Calu3 (cell line): ENCODE measurements at regions not wholly inside any gene's neighbourhood (a gene's known extent, or its start where the extent isn't known, plus 50 kb on each side); places are given as distances from the start of the nearest gene placed in this dataset.

Source experiments
- BruUV-seq: library from RNA; stranded (reverse); fragments of 400-500 nt; replicated peaks from 2 replicates; lab custom pipeline; 2021; lab: Mats Ljungman, UMichigan
- CTCF ChIA-PET: fragments of 300-600 bp; sonication (Branson Sonifier 250); formaldehyde crosslinking; loops from one replicate; lab custom pipeline; 2022; ENCODE audit warnings: antibody characterized with exemption; lab: Charles Lee
- DNase-seq: peaks from one replicate; pipeline ENCODE4 v3.0.0; 2022
- H3K27ac Mint-ChIP-seq: one replicate; pipeline ENCODE4 v1.8.0; 2022; ENCODE audit warnings: mixed read lengths; ENCODE audit not compliant: unreplicated experiment
- H3K27me3 Mint-ChIP-seq: one replicate; pipeline ENCODE4 v1.8.0; 2022; ENCODE audit warnings: mixed read lengths; ENCODE audit not compliant: unreplicated experiment
- H3K36me3 Mint-ChIP-seq: one replicate; pipeline ENCODE4 v1.8.0; 2022; ENCODE audit warnings: mild to moderate bottlenecking, moderate library complexity, mixed read lengths; ENCODE audit not compliant: insufficient read depth, unreplicated experiment
- H3K4me1 Mint-ChIP-seq: one replicate; pipeline ENCODE4 v1.8.0; 2022; ENCODE audit warnings: mild to moderate bottlenecking, low read depth, mixed read lengths; ENCODE audit not compliant: unreplicated experiment
- H3K4me3 Mint-ChIP-seq: one replicate; pipeline ENCODE4 v1.8.0; 2022; ENCODE audit warnings: mild to moderate bottlenecking, low read depth, moderate library complexity, mixed read lengths; ENCODE audit not compliant: unreplicated experiment
- H3K9me3 Mint-ChIP-seq: one replicate; pipeline ENCODE4 v1.8.0; 2022; ENCODE audit warnings: low read depth, mixed read lengths; ENCODE audit not compliant: unreplicated experiment
- CTCF ChIP-seq: fragments of 200-600 bp; IDR thresholded peaks from one replicate; pipeline ENCODE4 v1.8.0; 2022; ENCODE audit warnings: antibody characterized with exemption; ENCODE audit not compliant: unreplicated experiment
- intact Hi-C: fragments of 100-400 bp; cut with micrococcal nuclease; formaldehyde crosslinking; loops from one replicate; pipeline ENCODE4 v1.10.0; 2022; ENCODE audit not compliant: unreplicated experiment

DNA sequence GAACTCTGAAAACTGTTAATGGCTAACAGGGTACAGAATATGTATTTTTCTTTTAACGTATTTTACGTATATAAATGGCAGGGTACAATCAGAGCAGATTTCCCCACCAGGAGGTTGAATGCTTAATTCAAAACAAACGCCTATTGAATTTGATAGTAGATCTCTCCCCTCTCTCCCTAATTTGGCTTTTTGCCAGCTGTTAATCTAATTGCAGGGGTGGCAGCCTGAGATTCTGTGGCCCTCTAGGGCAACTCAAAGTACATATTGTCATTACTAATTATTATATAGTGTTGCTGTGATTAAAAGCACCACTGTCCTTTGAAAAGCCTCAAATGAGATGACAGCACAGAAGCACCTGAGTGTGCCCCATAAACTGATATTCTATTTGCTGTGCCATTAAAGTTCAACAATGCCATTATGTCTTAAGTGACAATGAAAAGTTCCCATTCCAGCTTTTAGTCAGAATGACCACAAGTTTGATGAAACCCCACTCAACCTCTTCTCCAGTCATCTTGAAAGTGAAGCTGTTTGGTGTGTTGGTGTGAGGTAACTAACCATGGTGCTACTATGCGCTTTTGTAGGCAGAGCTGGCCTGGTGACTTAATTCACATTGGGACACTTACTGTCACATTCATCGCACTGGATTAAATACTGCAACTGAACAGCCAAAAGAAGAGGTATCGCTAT lies 351.4 kb downstream of the KCNRG start:
- Mint-ChIP-seq H3K27ac (peak overlapping the region; percentile 68), H3K36me3 (no peaks in the 10 kb centered on the region), H3K9me3 (no peaks in the 10 kb centered on the region), H3K27me3 (no peaks in the 10 kb centered on the region), H3K4me1 (peaks cover 27% of the 10 kb centered on the region), H3K4me3 (peak overlapping the region; percentile 59)
- CTCF ChIA-PET, result no interaction called here
- no peak for DNase-seq
- intact Hi-C loops, result loop anchor here (5.0 to 10.0 kb wide), 3 partner anchors 122 to 284 kb away; no protein-coding TSS in a partner anchor
- no peak for TF ChIP-seq CTCF
- BruUV-seq, result no TSS peak

DNA sequence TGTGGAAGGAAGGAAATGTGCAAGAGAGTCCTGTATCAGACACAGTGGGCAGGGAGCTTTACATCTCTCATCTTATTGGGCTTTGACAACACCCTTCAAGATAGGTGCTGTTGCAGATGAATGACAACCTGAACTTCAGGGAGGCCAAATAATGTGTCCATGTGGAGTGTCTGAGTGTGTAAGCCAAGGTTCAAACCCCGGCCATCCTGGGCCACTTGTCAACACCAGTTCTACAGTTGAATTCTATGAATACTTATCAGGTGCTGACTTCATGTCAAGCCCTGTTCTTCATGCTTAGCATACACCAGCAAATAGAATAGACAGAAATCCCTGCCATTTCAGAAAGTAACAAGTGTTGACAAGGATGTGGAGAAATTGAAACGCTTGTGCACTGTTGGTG lies 354.4 kb downstream of the KCNRG start:
- Mint-ChIP-seq H3K4me1 (peaks cover 26% of the 10 kb centered on the region), H3K36me3 (no peaks in the 10 kb centered on the region), H3K27ac (no peak overlapping the region), H3K4me3 (no peak overlapping the region), H3K27me3 (no peaks in the 10 kb centered on the region), H3K9me3 (no peaks in the 10 kb centered on the region)
- no TSS peak for BruUV-seq
- no peak for DNase-seq
- intact Hi-C loops, result loop anchor here (5.0 to 10.0 kb wide), 4 partner anchors 125 to 287 kb away; no protein-coding TSS in a partner anchor
- TF ChIP-seq CTCF, result no peak
- CTCF ChIA-PET, result no interaction called here

DNA sequence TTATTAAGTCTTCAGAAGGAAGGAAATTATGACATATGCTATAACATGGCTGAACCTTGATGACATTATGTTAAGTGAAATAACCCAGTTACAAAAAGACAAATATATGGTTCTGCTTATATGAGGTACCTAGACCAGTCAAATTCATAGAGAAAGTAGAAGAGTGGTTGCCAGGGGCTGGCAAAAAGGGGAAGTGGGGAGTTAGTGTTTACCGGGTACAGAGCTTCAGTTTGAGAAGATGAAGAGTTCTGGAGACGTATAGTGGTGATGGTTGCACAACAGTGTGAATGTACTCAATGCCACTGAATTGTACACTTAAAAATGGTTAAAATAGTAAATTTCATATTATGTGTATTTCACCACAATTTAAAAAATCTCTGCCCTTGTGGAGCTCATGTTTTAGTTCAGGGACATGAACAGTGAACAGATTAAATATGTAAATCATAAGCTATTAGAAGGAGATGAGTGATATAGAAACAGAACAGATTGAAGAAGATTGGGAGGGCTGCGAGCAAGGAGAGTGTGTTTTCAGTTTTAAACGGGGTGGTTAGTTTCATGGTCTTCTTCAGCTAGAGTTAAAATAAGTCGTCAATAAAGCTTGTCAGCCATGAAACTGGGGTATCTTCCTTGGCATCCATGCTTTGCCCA lies 355.2 kb downstream of the KCNRG start:
- no peak overlapping the region for H3K4me3 Mint-ChIP-seq
- peaks cover 18% of the 10 kb centered on the region for H3K4me1 Mint-ChIP-seq
- no peak for DNase-seq
- intact Hi-C loops, result loop anchor here (10.0 kb wide), 1 partner anchor 164 kb away; no protein-coding TSS in a partner anchor
- BruUV-seq, result no TSS peak
- H3K27me3 Mint-ChIP-seq, result no peaks in the 10 kb centered on the region
- no peak overlapping the region for H3K27ac Mint-ChIP-seq
- CTCF ChIA-PET, result no interaction called here
- no peak for TF ChIP-seq CTCF
- no peaks in the 10 kb centered on the region for H3K36me3 Mint-ChIP-seq
- no peaks in the 10 kb centered on the region for H3K9me3 Mint-ChIP-seq

- BruUV-seq, result no TSS peak
- Mint-ChIP-seq H3K27me3 (no peaks in the 10 kb centered on the region), H3K27ac (no peak overlapping the region), H3K4me3 (no peak overlapping the region), H3K9me3 (no peaks in the 10 kb centered on the region), H3K36me3 (no peaks in the 10 kb centered on the region), H3K4me1 (peaks cover 6% of the 10 kb centered on the region)
- no peak for TF ChIP-seq CTCF
- DNase-seq, result no peak
- CTCF ChIA-PET, result no interaction called here
- intact Hi-C loops, result loop anchor here (10.0 kb wide), 1 partner anchor 160 kb away; no protein-coding TSS in a partner anchor
Observed at GRCh38 chr13:50374517-50374916, 359.3 kb downstream of the KCNRG start.
